HCT116 (cell line): ENCODE measurements at regions not wholly inside any gene's neighbourhood (a gene's known extent, or its start where the extent isn't known, plus 50 kb on each side); places are given as distances from the start of the nearest gene placed in this dataset.
"Not testable (repeated sequence)": the region's sequence is repeated elsewhere in the genome, so short reads cannot be mapped to it uniquely, and the experiment has no call there.

Source experiments
- EZH2phosphoT487 ChIP-seq: fragments of 200-600 bp; IDR thresholded peaks from 2 replicates; pipeline ENCODE4 v1.6.1; 2018; ENCODE audit warnings: antibody characterized with exemption, borderline replicate concordance
- POLR2A ChIP-seq: IDR thresholded peaks from 2 replicates; pipeline ENCODE4 v1.7.0; 2011; ENCODE audit warnings: borderline replicate concordance; ENCODE audit not compliant: insufficient read depth, insufficient read length; ENCODE audit errors: extremely low read depth
- TF ChIP-seq, protein P1 (sequence below), 3 experiments: fragments of 200-600 bp in 1 of 3; sonication (generic) in 1 of 3; IDR thresholded peaks in 2 of 3; conservative IDR thresholded peaks in 1 of 3; 2 replicates each; pipeline ENCODE4 v1.5.1; 2012 to 2017; ENCODE audit warnings: low read depth in 2 of 3, low read length in 2 of 3, antibody characterized with exemption in 1 of 3, borderline replicate concordance in 1 of 3, control low read depth in 1 of 3, mild to moderate bottlenecking in 1 of 3, mixed read lengths in 1 of 3, mixed run types in 1 of 3, moderate library complexity in 1 of 3; ENCODE audit not compliant: insufficient read depth in 1 of 3

- not testable (repeated sequence) for TF ChIP-seq EZH2phosphoT487, POLR2A
- TF ChIP-seq, protein P1, sequence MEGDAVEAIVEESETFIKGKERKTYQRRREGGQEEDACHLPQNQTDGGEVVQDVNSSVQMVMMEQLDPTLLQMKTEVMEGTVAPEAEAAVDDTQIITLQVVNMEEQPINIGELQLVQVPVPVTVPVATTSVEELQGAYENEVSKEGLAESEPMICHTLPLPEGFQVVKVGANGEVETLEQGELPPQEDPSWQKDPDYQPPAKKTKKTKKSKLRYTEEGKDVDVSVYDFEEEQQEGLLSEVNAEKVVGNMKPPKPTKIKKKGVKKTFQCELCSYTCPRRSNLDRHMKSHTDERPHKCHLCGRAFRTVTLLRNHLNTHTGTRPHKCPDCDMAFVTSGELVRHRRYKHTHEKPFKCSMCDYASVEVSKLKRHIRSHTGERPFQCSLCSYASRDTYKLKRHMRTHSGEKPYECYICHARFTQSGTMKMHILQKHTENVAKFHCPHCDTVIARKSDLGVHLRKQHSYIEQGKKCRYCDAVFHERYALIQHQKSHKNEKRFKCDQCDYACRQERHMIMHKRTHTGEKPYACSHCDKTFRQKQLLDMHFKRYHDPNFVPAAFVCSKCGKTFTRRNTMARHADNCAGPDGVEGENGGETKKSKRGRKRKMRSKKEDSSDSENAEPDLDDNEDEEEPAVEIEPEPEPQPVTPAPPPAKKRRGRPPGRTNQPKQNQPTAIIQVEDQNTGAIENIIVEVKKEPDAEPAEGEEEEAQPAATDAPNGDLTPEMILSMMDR (IDR thresholded peaks at IDR 0.05 in 2 of 3, conservative IDR thresholded peaks at IDR 0.05 in 1 of 3; ENCODE audit: borderline replicate concordance in 1 of 3, insufficient read depth in 1 of 3, low read depth in 2 of 3, low read length in 2 of 3): not testable (repeated sequence)
Observed at GRCh38 chr15:20929322-20929721, 63.2 kb upstream of the POTEB2 start.
